ENCODE measurements at regions not wholly inside any gene's neighbourhood (a gene's known extent, or its start where the extent isn't known, plus 50 kb on each side); places are given as distances from the start of the nearest gene placed in this dataset.

DNA sequence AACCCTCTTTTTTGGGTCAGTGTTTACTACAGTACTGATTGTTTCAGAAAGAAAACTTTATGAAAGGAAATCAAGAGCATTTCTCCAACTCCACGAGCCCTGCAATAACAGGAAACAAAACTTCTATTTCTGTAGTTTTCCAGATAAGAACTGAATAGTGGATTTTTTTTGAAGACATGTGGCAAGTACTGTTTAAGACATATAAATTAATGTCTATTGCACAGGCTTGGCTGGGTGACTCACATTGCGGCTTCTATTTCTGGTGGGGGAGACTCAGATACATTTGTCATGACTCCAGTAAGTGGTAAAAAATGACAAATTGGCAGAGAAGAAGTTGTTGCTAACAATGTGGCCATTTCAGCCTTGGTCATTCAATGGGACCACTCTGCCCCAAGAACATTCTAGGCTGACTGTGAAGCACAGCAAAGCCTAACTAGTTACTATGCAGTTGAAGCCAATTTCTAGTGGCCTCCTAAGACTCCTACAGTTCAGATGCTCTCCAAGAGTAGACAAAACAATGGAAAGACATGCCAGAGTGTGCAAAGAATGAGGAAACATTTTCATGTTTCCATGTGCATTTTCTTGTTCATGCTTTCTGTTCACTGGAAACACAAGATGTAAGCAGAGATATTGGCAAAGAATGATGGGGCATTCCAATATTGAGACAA lies 200.9 kb downstream of the EDN1 start:
- TF ChIP-seq, protein P1, sequence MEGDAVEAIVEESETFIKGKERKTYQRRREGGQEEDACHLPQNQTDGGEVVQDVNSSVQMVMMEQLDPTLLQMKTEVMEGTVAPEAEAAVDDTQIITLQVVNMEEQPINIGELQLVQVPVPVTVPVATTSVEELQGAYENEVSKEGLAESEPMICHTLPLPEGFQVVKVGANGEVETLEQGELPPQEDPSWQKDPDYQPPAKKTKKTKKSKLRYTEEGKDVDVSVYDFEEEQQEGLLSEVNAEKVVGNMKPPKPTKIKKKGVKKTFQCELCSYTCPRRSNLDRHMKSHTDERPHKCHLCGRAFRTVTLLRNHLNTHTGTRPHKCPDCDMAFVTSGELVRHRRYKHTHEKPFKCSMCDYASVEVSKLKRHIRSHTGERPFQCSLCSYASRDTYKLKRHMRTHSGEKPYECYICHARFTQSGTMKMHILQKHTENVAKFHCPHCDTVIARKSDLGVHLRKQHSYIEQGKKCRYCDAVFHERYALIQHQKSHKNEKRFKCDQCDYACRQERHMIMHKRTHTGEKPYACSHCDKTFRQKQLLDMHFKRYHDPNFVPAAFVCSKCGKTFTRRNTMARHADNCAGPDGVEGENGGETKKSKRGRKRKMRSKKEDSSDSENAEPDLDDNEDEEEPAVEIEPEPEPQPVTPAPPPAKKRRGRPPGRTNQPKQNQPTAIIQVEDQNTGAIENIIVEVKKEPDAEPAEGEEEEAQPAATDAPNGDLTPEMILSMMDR (IDR thresholded peaks at IDR 0.05), result no peak
- TF ChIP-seq, protein P2, sequence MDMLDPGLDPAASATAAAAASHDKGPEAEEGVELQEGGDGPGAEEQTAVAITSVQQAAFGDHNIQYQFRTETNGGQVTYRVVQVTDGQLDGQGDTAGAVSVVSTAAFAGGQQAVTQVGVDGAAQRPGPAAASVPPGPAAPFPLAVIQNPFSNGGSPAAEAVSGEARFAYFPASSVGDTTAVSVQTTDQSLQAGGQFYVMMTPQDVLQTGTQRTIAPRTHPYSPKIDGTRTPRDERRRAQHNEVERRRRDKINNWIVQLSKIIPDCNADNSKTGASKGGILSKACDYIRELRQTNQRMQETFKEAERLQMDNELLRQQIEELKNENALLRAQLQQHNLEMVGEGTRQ (CRISPR knock-in tag; IDR thresholded peaks at IDR 0.05), result no peak
- TF ChIP-seq, protein P3, sequence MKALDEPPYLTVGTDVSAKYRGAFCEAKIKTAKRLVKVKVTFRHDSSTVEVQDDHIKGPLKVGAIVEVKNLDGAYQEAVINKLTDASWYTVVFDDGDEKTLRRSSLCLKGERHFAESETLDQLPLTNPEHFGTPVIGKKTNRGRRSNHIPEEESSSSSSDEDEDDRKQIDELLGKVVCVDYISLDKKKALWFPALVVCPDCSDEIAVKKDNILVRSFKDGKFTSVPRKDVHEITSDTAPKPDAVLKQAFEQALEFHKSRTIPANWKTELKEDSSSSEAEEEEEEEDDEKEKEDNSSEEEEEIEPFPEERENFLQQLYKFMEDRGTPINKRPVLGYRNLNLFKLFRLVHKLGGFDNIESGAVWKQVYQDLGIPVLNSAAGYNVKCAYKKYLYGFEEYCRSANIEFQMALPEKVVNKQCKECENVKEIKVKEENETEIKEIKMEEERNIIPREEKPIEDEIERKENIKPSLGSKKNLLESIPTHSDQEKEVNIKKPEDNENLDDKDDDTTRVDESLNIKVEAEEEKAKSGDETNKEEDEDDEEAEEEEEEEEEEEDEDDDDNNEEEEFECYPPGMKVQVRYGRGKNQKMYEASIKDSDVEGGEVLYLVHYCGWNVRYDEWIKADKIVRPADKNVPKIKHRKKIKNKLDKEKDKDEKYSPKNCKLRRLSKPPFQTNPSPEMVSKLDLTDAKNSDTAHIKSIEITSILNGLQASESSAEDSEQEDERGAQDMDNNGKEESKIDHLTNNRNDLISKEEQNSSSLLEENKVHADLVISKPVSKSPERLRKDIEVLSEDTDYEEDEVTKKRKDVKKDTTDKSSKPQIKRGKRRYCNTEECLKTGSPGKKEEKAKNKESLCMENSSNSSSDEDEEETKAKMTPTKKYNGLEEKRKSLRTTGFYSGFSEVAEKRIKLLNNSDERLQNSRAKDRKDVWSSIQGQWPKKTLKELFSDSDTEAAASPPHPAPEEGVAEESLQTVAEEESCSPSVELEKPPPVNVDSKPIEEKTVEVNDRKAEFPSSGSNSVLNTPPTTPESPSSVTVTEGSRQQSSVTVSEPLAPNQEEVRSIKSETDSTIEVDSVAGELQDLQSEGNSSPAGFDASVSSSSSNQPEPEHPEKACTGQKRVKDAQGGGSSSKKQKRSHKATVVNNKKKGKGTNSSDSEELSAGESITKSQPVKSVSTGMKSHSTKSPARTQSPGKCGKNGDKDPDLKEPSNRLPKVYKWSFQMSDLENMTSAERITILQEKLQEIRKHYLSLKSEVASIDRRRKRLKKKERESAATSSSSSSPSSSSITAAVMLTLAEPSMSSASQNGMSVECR (CRISPR knock-in tag; IDR thresholded peaks at IDR 0.05; ENCODE audit: borderline replicate concordance), result no peak
- TF ChIP-seq, protein P4, sequence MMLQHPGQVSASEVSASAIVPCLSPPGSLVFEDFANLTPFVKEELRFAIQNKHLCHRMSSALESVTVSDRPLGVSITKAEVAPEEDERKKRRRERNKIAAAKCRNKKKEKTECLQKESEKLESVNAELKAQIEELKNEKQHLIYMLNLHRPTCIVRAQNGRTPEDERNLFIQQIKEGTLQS (CRISPR knock-in tag; conservative IDR thresholded peaks at IDR 0.05), result no peak
- TF ChIP-seq SP1 (CRISPR knock-in tag; conservative IDR thresholded peaks at IDR 0.05) (no peak), NR2C2 (CRISPR knock-in tag; IDR thresholded peaks at IDR 0.05) (no peak), SOX15 (CRISPR knock-in tag; IDR thresholded peaks at IDR 0.05) (no peak), JUN (CRISPR knock-in tag; IDR thresholded peaks at IDR 0.05) (no peak), TEAD4 (CRISPR knock-in tag; IDR thresholded peaks at IDR 0.05) (no peak), ELF4 (CRISPR knock-in tag; IDR thresholded peaks at IDR 0.05; ENCODE audit: low read depth) (no peak), TCF7 (CRISPR knock-in tag; IDR thresholded peaks at IDR 0.05; ENCODE audit: low read depth) (no peak), NR3C1 (CRISPR knock-in tag; conservative IDR thresholded peaks at IDR 0.05; ENCODE audit: low read depth) (no peak), NFYB (CRISPR knock-in tag; conservative IDR thresholded peaks at IDR 0.05; ENCODE audit: low read depth) (no peak)
- TF ChIP-seq, protein P5, sequence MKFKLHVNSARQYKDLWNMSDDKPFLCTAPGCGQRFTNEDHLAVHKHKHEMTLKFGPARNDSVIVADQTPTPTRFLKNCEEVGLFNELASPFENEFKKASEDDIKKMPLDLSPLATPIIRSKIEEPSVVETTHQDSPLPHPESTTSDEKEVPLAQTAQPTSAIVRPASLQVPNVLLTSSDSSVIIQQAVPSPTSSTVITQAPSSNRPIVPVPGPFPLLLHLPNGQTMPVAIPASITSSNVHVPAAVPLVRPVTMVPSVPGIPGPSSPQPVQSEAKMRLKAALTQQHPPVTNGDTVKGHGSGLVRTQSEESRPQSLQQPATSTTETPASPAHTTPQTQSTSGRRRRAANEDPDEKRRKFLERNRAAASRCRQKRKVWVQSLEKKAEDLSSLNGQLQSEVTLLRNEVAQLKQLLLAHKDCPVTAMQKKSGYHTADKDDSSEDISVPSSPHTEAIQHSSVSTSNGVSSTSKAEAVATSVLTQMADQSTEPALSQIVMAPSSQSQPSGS (CRISPR knock-in tag; IDR thresholded peaks at IDR 0.05; ENCODE audit: borderline replicate concordance, low read depth), result no peak
